CD4-positive, alpha-beta T cell (primary cell): ENCODE measurements at regions not wholly inside any gene's neighbourhood (a gene's known extent, or its start where the extent isn't known, plus 50 kb on each side); places are given as distances from the start of the nearest gene placed in this dataset.

ENCODE experiments used
- ATAC-seq: fragments of 200-7000 bp; cut with Tn5 transposase; one replicate; pipeline ENCODE4 v1.10.0; 2022; ENCODE audit warnings: mild to moderate bottlenecking; ENCODE audit not compliant: poor library complexity
- CTCF ChIA-PET: fragments of 350-600 bp; sonication (Branson Sonifier 250); formaldehyde crosslinking; loops from one replicate; lab custom pipeline; 2021; ENCODE audit warnings: antibody characterized with exemption, inconsistent platforms; lab: Charles Lee
- POLR2A ChIA-PET: fragments of 350-600 bp; sonication (Branson Sonifier 250); formaldehyde crosslinking; loops from one replicate; lab custom pipeline; 2021; ENCODE audit warnings: antibody characterized with exemption, inconsistent platforms; lab: Charles Lee
- DNase-seq, 14 experiments: peaks; one replicate each; pipeline ENCODE4 v3.0.0-alpha.2; 2013 to 2020; ENCODE audit warnings: mixed read lengths in 2 of 14
- H3K27ac ChIP-seq, 2 donors: one replicate each; pipeline versions ENCODE4 v1.5.1 to v1.7.0; 2013; ENCODE audit warnings: low read length in 2 of 2, low read depth in 1 of 2, mild to moderate bottlenecking in 1 of 2
- H3K27me3 ChIP-seq, 2 experiments: 1 replicate in 1 of 2; 2 replicates in 1 of 2; pipeline versions ENCODE4 v1.6.1 to v1.7.0; 2013; ENCODE audit warnings: low read length in 2 of 2, control low read depth in 1 of 2, mild to moderate bottlenecking in 1 of 2, moderate library complexity in 1 of 2; ENCODE audit not compliant: insufficient read depth in 2 of 2, control insufficient read depth in 1 of 2
- H3K36me3 ChIP-seq: one replicate; pipeline ENCODE4 v1.6.1; 2013; ENCODE audit warnings: low read length, control low read depth; ENCODE audit not compliant: insufficient read depth
- H3K4me1 ChIP-seq: one replicate; pipeline ENCODE4 v1.6.1; 2013; ENCODE audit warnings: low read length, control low read depth; ENCODE audit not compliant: insufficient read depth
- H3K4me3 ChIP-seq: one replicate; pipeline ENCODE4 v1.5.1; 2013; ENCODE audit warnings: mild to moderate bottlenecking, low read length, moderate library complexity
- H3K9me3 ChIP-seq, 2 experiments: 1 replicate in 1 of 2; 2 replicates in 1 of 2; pipeline versions ENCODE4 v1.6.1 to v1.7.0; 2013; ENCODE audit warnings: low read length in 2 of 2, mild to moderate bottlenecking in 2 of 2, control low read depth in 1 of 2, moderate library complexity in 1 of 2; ENCODE audit not compliant: control insufficient read depth in 1 of 2, insufficient read depth in 1 of 2
- H3K27ac Mint-ChIP-seq: one replicate; pipeline ENCODE4 v1.8.0; 2020; ENCODE audit warnings: mixed read lengths
- H3K27me3 Mint-ChIP-seq: one replicate; pipeline ENCODE4 v1.8.0; 2021; ENCODE audit warnings: mixed read lengths
- H3K36me3 Mint-ChIP-seq: one replicate; pipeline ENCODE4 v1.8.0; 2021; ENCODE audit warnings: low read depth, mixed read lengths
- H3K4me1 Mint-ChIP-seq: one replicate; pipeline ENCODE4 v1.8.0; 2021; ENCODE audit warnings: low read depth, mixed read lengths
- H3K4me3 Mint-ChIP-seq: one replicate; pipeline ENCODE4 v1.8.0; 2020; ENCODE audit warnings: mild to moderate bottlenecking, mixed read lengths
- H3K9me3 Mint-ChIP-seq: one replicate; pipeline ENCODE4 v1.8.0; 2020; ENCODE audit warnings: mixed read lengths
- CTCF ChIP-seq: fragments of 200-600 bp; IDR thresholded peaks from one replicate; pipeline ENCODE4 v1.8.0; 2022; ENCODE audit warnings: antibody characterized with exemption, mild to moderate bottlenecking
- intact Hi-C, 2 experiments: fragments of 100-400 bp; cut with DNase I in 1 of 2; cut with micrococcal nuclease in 1 of 2; formaldehyde crosslinking; loops; one replicate each; pipeline versions ENCODE4 v1.15.1 to v1.9.0; 2023 to 2025; cut with DNase I, micrococcal nuclease

DNA sequence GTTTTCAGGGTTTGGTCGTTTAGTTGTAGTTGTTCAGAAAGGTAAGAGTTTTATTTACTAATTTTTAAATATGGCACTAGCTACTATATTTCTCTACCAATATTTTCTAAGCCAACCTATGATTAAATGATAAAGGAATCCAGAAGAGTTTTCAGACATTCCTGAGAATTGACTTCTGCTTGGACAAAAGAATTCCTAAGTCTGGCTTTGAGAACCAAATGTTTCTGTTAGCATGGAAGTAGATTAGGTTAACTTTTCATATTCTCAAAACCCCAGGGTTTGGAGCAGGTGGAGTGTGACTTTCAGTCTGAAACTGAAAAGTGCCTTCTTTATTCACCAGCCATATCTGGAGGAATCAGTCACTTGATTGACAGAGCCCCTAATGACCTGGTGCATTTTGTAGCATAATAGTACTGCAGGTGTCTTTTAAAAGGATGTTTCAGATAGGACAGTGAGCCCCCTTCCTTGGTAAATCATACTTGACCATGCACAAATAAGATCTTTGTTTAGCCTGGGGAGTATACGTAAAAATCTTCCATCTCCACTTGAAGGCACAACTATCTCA is 457.0 kb upstream of the ZNF462 start:
- H3K36me3 Mint-ChIP-seq, result no peaks in the 10 kb centered on the region
- no peak for ATAC-seq
- Histone ChIP-seq H3K36me3 (no peaks in the 10 kb centered on the region), H3K9me3 (peaks cover 0 to 3% of the 10 kb centered on the region in 2 experiments), H3K27me3 (no peaks in the 10 kb centered on the region), H3K4me1 (no peaks in the 10 kb centered on the region), H3K4me3 (no peak overlapping the region), H3K27ac (no peak overlapping the region)
- no peak for DNase-seq
- peaks cover 4% of the 10 kb centered on the region for H3K9me3 Mint-ChIP-seq
- no peaks in the 10 kb centered on the region for H3K4me1 Mint-ChIP-seq
- ChIA-PET CTCF (no interaction called here), POLR2A (no interaction called here)
- no peaks in the 10 kb centered on the region for H3K27me3 Mint-ChIP-seq
- intact Hi-C loops, result no loop called here
- no peak overlapping the region for H3K27ac Mint-ChIP-seq
- TF ChIP-seq CTCF, result no peak
- no peak overlapping the region for H3K4me3 Mint-ChIP-seq

DNA sequence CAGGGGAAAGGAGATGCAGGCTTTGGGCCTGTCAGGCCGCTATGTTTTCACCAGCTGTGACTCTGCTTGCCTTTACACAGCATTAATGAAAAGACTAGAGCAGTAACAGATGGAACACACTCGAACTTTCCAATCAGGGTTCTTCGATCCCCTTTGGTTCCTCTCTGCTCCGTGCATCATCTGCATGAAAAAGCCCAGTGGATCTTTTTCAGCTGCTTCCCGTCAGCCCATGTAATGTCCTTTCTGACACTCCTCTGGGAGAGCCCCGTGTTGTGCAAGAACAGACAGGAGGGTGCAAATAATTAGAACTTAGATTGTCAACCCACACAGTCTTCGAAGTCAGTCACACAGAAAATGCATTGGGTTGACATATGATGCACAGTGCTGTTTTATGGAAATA is 448.9 kb upstream of the ZNF462 start:
- Mint-ChIP-seq H3K27ac (no peak overlapping the region), H3K36me3 (no peaks in the 10 kb centered on the region), H3K4me1 (no peaks in the 10 kb centered on the region), H3K27me3 (no peaks in the 10 kb centered on the region), H3K9me3 (peaks cover 2% of the 10 kb centered on the region), H3K4me3 (no peak overlapping the region)
- Histone ChIP-seq H3K9me3 (peaks cover 0 to 7% of the 10 kb centered on the region in 2 experiments), H3K27ac (no peak overlapping the region), H3K4me3 (no peak overlapping the region), H3K36me3 (no peaks in the 10 kb centered on the region), H3K27me3 (no peaks in the 10 kb centered on the region), H3K4me1 (no peaks in the 10 kb centered on the region)
- no peak for TF ChIP-seq CTCF
- CTCF ChIA-PET, result no interaction called here
- DNase-seq (no peak), ATAC-seq (no peak)
- POLR2A ChIA-PET, result no interaction called here
- intact Hi-C loops, result no loop called here

- no peak for DNase-seq
- no peaks in the 10 kb centered on the region for H3K27me3 ChIP-seq
- no peaks in the 10 kb centered on the region for H3K36me3 ChIP-seq
- POLR2A ChIA-PET, result no interaction called here
- Mint-ChIP-seq H3K27me3 (no peaks in the 10 kb centered on the region), H3K4me1 (no peaks in the 10 kb centered on the region), H3K4me3 (no peak overlapping the region), H3K36me3 (no peaks in the 10 kb centered on the region), H3K27ac (no peak overlapping the region), H3K9me3 (peaks cover 4% of the 10 kb centered on the region)
- intact Hi-C loops, result no loop called here
- no peak for ATAC-seq
- peaks cover 0 to 11% of the 10 kb centered on the region in 2 experiments for H3K9me3 ChIP-seq
- H3K4me1 ChIP-seq, result no peaks in the 10 kb centered on the region
- CTCF ChIA-PET, result no interaction called here
- no peak for TF ChIP-seq CTCF
- no peak overlapping the region for H3K4me3 ChIP-seq
- no peak overlapping the region for H3K27ac ChIP-seq
Observed at GRCh38 chr9:106417685-106418084, 445.3 kb upstream of the ZNF462 start.
